ENCODE measurements at regions not wholly inside any gene's neighbourhood (a gene's known extent, or its start where the extent isn't known, plus 50 kb on each side); places are given as distances from the start of the nearest gene placed in this dataset.

DNA sequence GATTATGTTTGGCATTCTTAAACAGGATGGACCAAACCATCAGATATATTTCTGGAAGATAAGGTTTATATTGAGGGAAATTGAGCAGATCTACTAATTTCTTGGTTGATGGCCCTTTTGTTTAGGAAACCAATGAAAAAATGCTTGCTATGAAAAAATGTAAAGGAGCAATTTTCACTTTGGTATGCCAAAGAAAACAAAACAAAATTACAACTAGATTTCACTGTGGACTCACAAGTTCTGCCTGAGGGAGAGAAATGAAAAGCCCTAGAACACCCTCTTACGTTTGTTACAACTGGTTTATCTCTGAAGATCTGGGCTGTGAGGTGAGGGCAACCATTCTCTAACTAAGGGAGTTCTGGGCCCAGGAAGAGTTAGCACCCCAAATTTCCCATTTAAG lies 122.5 kb upstream of the IL15 start:
- TF ChIP-seq EP300 (IDR thresholded peaks at IDR 0.05) = no peak
- TF ChIP-seq, protein P1, sequence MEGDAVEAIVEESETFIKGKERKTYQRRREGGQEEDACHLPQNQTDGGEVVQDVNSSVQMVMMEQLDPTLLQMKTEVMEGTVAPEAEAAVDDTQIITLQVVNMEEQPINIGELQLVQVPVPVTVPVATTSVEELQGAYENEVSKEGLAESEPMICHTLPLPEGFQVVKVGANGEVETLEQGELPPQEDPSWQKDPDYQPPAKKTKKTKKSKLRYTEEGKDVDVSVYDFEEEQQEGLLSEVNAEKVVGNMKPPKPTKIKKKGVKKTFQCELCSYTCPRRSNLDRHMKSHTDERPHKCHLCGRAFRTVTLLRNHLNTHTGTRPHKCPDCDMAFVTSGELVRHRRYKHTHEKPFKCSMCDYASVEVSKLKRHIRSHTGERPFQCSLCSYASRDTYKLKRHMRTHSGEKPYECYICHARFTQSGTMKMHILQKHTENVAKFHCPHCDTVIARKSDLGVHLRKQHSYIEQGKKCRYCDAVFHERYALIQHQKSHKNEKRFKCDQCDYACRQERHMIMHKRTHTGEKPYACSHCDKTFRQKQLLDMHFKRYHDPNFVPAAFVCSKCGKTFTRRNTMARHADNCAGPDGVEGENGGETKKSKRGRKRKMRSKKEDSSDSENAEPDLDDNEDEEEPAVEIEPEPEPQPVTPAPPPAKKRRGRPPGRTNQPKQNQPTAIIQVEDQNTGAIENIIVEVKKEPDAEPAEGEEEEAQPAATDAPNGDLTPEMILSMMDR (IDR thresholded peaks at IDR 0.05) = no peak
- no peak for TF ChIP-seq POLR2AphosphoS5 (IDR thresholded peaks at IDR 0.05)
- no peak for TF ChIP-seq POLR2A (IDR thresholded peaks at IDR 0.05; ENCODE audit: low read depth)
- Histone ChIP-seq H3K27me3 (no peaks in the 10 kb centered on the region), H3K9me3 (peaks cover 0 to 9% (median 3%) of the 10 kb centered on the region in 4 donors), H3K4me1 (no peaks in the 10 kb centered on the region), H3K4me3 (no peak overlapping the region), H3K36me3 (no peaks in the 10 kb centered on the region), H3K27ac (replicated peaks in 1 of 4) (no peak overlapping the region)
- WGBS = 86% methylated on average over 1 of the region's 1 CpG
- no peak for DNase-seq (ENCODE audit: extremely low spot score)
- intact Hi-C loops (cut with DNase I) = no loop called here

GRCh38 chr4:141518222-141518621 lies 118.2 kb upstream of the IL15 start:
- intact Hi-C loops (cut with DNase I) = no loop called here
- H3K27ac ChIP-seq (replicated peaks in 1 of 4) = no peak overlapping the region

DNA sequence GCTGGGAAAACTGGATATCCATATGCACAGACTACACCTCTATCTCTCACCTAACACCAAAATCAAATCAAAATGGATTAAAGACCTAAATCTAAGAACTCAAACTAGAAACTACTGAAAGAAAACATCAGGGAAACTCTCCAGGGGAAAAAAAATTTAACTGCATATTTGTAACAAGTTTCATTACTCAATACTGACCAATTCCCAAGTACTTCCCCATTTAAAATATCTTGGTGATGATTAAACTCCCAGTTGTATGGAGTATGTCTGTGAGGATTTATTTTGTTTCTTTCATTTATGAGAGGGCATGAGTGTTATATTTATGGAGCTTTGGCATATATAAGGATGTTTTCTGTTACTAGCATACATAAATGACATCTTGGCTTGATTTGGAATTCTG lies 112.3 kb upstream of the IL15 start:
- Histone ChIP-seq H3K27me3 (no peaks in the 10 kb centered on the region), H3K9me3 (peaks cover 0 to 17% (median 7%) of the 10 kb centered on the region in 4 donors), H3K4me1 (no peaks in the 10 kb centered on the region), H3K27ac (replicated peaks in 1 of 4) (no peak overlapping the region), H3K4me3 (no peak overlapping the region), H3K36me3 (no peaks in the 10 kb centered on the region)
- no peak for DNase-seq (ENCODE audit: extremely low spot score)
- intact Hi-C loops (cut with DNase I) = no loop called here
- no peak for TF ChIP-seq POLR2AphosphoS5 (IDR thresholded peaks at IDR 0.05)
- TF ChIP-seq EP300 (IDR thresholded peaks at IDR 0.05) = no peak
- TF ChIP-seq POLR2A (IDR thresholded peaks at IDR 0.05; ENCODE audit: low read depth) = no peak
- TF ChIP-seq, protein P1 (IDR thresholded peaks at IDR 0.05) = no peak

More at GRCh38 chr4:141518222-141518621, 118.2 kb upstream of the IL15 start:
- Histone ChIP-seq H3K4me3 (no peak overlapping the region), H3K9me3 (no peaks in the 10 kb centered on the region), H3K27me3 (no peaks in the 10 kb centered on the region), H3K4me1 (no peaks in the 10 kb centered on the region), H3K36me3 (no peaks in the 10 kb centered on the region)
- no peak for TF ChIP-seq EP300 (IDR thresholded peaks at IDR 0.05)
- TF ChIP-seq POLR2A (IDR thresholded peaks at IDR 0.05; ENCODE audit: low read depth) = no peak
- TF ChIP-seq POLR2AphosphoS5 (IDR thresholded peaks at IDR 0.05) = no peak
- TF ChIP-seq, protein P1 (IDR thresholded peaks at IDR 0.05) = no peak
- DNase-seq (ENCODE audit: extremely low spot score) = no peak

DNA sequence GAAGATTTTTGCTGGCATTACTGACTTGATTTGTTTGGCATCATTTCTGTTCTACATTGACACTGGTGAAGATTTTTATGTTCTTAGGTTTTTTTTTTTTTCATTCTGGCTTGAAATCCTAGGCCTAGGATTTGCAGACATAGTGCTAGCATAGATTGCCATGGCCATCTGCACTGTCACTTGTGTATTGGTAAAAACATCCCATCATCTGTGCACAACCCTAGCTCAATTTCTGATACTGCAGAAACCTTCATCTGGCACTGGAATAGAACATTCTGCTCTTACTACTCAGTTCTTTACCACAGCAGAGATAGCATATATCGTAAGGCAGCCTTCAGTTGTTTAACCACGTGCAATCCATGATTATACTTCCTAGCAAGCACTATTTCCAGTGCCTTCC lies 111.5 kb upstream of the IL15 start:
- intact Hi-C loops (cut with DNase I) = no loop called here
- no peak for DNase-seq (ENCODE audit: extremely low spot score)
- Histone ChIP-seq H3K9me3 (peaks cover 0 to 17% (median 9%) of the 10 kb centered on the region in 4 donors), H3K27me3 (no peaks in the 10 kb centered on the region), H3K36me3 (no peaks in the 10 kb centered on the region), H3K27ac (replicated peaks in 1 of 4) (no peak overlapping the region), H3K4me3 (no peak overlapping the region), H3K4me1 (no peaks in the 10 kb centered on the region)
- WGBS = 79% methylated on average over 2 of the region's 2 CpGs
- TF ChIP-seq, protein P1 (IDR thresholded peaks at IDR 0.05) = no peak
- TF ChIP-seq POLR2A (IDR thresholded peaks at IDR 0.05; ENCODE audit: low read depth) = no peak
- TF ChIP-seq EP300 (IDR thresholded peaks at IDR 0.05) = no peak
- no peak for TF ChIP-seq POLR2AphosphoS5 (IDR thresholded peaks at IDR 0.05)

GRCh38 chr4:141530627-141531026 lies 105.8 kb upstream of the IL15 start:
- DNase-seq (ENCODE audit: extremely low spot score) = no peak
- 94% methylated on average over 4 of the region's 4 CpGs for WGBS
- intact Hi-C loops (cut with DNase I) = no loop called here
- no peak for TF ChIP-seq EP300 (IDR thresholded peaks at IDR 0.05)
- TF ChIP-seq POLR2AphosphoS5 (IDR thresholded peaks at IDR 0.05) = no peak
- TF ChIP-seq, protein P1 (IDR thresholded peaks at IDR 0.05) = no peak
- TF ChIP-seq POLR2A (IDR thresholded peaks at IDR 0.05; ENCODE audit: low read depth) = no peak
- no peaks in the 10 kb centered on the region for H3K36me3 ChIP-seq
- no peaks in the 10 kb centered on the region for H3K4me1 ChIP-seq
- peaks cover 0 to 20% (median 11%) of the 10 kb centered on the region in 4 donors for H3K9me3 ChIP-seq
- no peak overlapping the region for H3K27ac ChIP-seq (replicated peaks in 1 of 4)
- H3K27me3 ChIP-seq = no peaks in the 10 kb centered on the region
- H3K4me3 ChIP-seq = no peak overlapping the region
